ENCODE measurements at regions not wholly inside any gene's neighbourhood (a gene's known extent, or its start where the extent isn't known, plus 50 kb on each side); places are given as distances from the start of the nearest gene placed in this dataset.

GRCh38 chr2:6394276-6394675 is 471.4 kb downstream of the CMPK2 start:
- Histone ChIP-seq H3K27me3 (ENCODE audit: insufficient read depth, low read length, poor library complexity) (no peaks in the 10 kb centered on the region), H3K79me2 (ENCODE audit: insufficient read depth, low read length) (no peaks in the 10 kb centered on the region), H2AFZ (ENCODE audit: low read depth, low read length) (no peak overlapping the region), H3K4me1 (ENCODE audit: insufficient read depth, low read length) (no peaks in the 10 kb centered on the region), H3K4me3 (ENCODE audit: low read depth in 1 of 2, low read length in 2 of 2) (no peak overlapping the region), H3K9ac (ENCODE audit: low read depth, low read length) (no peak overlapping the region), H4K20me1 (ENCODE audit: insufficient read depth, low read length) (no peaks in the 10 kb centered on the region), H3K36me3 (ENCODE audit: insufficient read depth, low read length) (no peaks in the 10 kb centered on the region), H3K9me3 (ENCODE audit: insufficient read depth, low read length, severe bottlenecking) (no peaks in the 10 kb centered on the region), H3K4me2 (ENCODE audit: insufficient read depth, low read length) (no peak overlapping the region), H3K27ac (ENCODE audit: low read length) (no peak overlapping the region)
- ATAC-seq (ENCODE audit: insufficient read depth, low read depth) = no peak
- TF ChIP-seq EZH2 (IDR thresholded peaks at IDR 0.05; ENCODE audit: borderline replicate concordance, low read depth, low read length, severe bottlenecking) (no peak), CTCF (IDR thresholded peaks at IDR 0.05; ENCODE audit: borderline replicate concordance, extremely low read depth, low read length, poor library complexity, severe bottlenecking) (no peak)
- DNase-seq = no peak

- Histone ChIP-seq H3K9me3 (ENCODE audit: insufficient read depth, low read length, severe bottlenecking) (no peaks in the 10 kb centered on the region), H3K4me3 (ENCODE audit: low read depth in 1 of 2, low read length in 2 of 2) (no peak overlapping the region), H3K79me2 (ENCODE audit: insufficient read depth, low read length) (no peaks in the 10 kb centered on the region), H2AFZ (ENCODE audit: low read depth, low read length) (no peak overlapping the region), H3K4me1 (ENCODE audit: insufficient read depth, low read length) (no peaks in the 10 kb centered on the region), H3K4me2 (ENCODE audit: insufficient read depth, low read length) (no peak overlapping the region), H3K9ac (ENCODE audit: low read depth, low read length) (no peak overlapping the region), H3K36me3 (ENCODE audit: insufficient read depth, low read length) (no peaks in the 10 kb centered on the region), H4K20me1 (ENCODE audit: insufficient read depth, low read length) (no peaks in the 10 kb centered on the region), H3K27ac (ENCODE audit: low read length) (no peak overlapping the region), H3K27me3 (ENCODE audit: insufficient read depth, low read length, poor library complexity) (no peaks in the 10 kb centered on the region)
- DNase-seq = no peak
- ATAC-seq (ENCODE audit: insufficient read depth, low read depth) = no peak
- TF ChIP-seq CTCF (IDR thresholded peaks at IDR 0.05; ENCODE audit: borderline replicate concordance, extremely low read depth, low read length, poor library complexity, severe bottlenecking) = no peak
- TF ChIP-seq EZH2 (IDR thresholded peaks at IDR 0.05; ENCODE audit: borderline replicate concordance, low read depth, low read length, severe bottlenecking) = no peak
These were observed 467.3 kb downstream of the CMPK2 start for GRCh38 chr2:6398421-6398820.

GRCh38 chr2:6401301-6401700 is 464.4 kb downstream of the CMPK2 start:
- H3K27me3 ChIP-seq (ENCODE audit: insufficient read depth, low read length, poor library complexity) = no peaks in the 10 kb centered on the region
- TF ChIP-seq CTCF (IDR thresholded peaks at IDR 0.05; ENCODE audit: borderline replicate concordance, extremely low read depth, low read length, poor library complexity, severe bottlenecking) (no peak), EZH2 (IDR thresholded peaks at IDR 0.05; ENCODE audit: borderline replicate concordance, low read depth, low read length, severe bottlenecking) (no peak)
- no peaks in the 10 kb centered on the region for H3K79me2 ChIP-seq (ENCODE audit: insufficient read depth, low read length)
- no peaks in the 10 kb centered on the region for H3K9me3 ChIP-seq (ENCODE audit: insufficient read depth, low read length, severe bottlenecking)
- H3K4me1 ChIP-seq (ENCODE audit: insufficient read depth, low read length) = no peaks in the 10 kb centered on the region
- H4K20me1 ChIP-seq (ENCODE audit: insufficient read depth, low read length) = no peaks in the 10 kb centered on the region
- no peak overlapping the region for H3K9ac ChIP-seq (ENCODE audit: low read depth, low read length)
- H3K4me3 ChIP-seq (ENCODE audit: low read depth in 1 of 2, low read length in 2 of 2) = no peak overlapping the region
- DNase-seq (no peak), ATAC-seq (ENCODE audit: insufficient read depth, low read depth) (no peak)
- no peak overlapping the region for H3K4me2 ChIP-seq (ENCODE audit: insufficient read depth, low read length)
- H2AFZ ChIP-seq (ENCODE audit: low read depth, low read length) = no peak overlapping the region
- H3K27ac ChIP-seq (ENCODE audit: low read length) = no peak overlapping the region
- no peaks in the 10 kb centered on the region for H3K36me3 ChIP-seq (ENCODE audit: insufficient read depth, low read length)

GRCh38 chr2:6408057-6408456 is 457.6 kb downstream of the CMPK2 start:
- no peak for ATAC-seq (ENCODE audit: insufficient read depth, low read depth)
- H3K79me2 ChIP-seq (ENCODE audit: insufficient read depth, low read length) = no peaks in the 10 kb centered on the region
- TF ChIP-seq CTCF (IDR thresholded peaks at IDR 0.05; ENCODE audit: borderline replicate concordance, extremely low read depth, low read length, poor library complexity, severe bottlenecking) (no peak), EZH2 (IDR thresholded peaks at IDR 0.05; ENCODE audit: borderline replicate concordance, low read depth, low read length, severe bottlenecking) (no peak)
- no peaks in the 10 kb centered on the region for H3K36me3 ChIP-seq (ENCODE audit: insufficient read depth, low read length)
- no peaks in the 10 kb centered on the region for H3K27me3 ChIP-seq (ENCODE audit: insufficient read depth, low read length, poor library complexity)
- H3K4me3 ChIP-seq (ENCODE audit: low read depth in 1 of 2, low read length in 2 of 2) = no peak overlapping the region
- no peak overlapping the region for H3K27ac ChIP-seq (ENCODE audit: low read length)
- H3K4me1 ChIP-seq (ENCODE audit: insufficient read depth, low read length) = no peaks in the 10 kb centered on the region
- H3K9ac ChIP-seq (ENCODE audit: low read depth, low read length) = no peak overlapping the region
- no peak overlapping the region for H3K4me2 ChIP-seq (ENCODE audit: insufficient read depth, low read length)
- H4K20me1 ChIP-seq (ENCODE audit: insufficient read depth, low read length) = no peaks in the 10 kb centered on the region
- H3K9me3 ChIP-seq (ENCODE audit: insufficient read depth, low read length, severe bottlenecking) = no peaks in the 10 kb centered on the region
- no peak overlapping the region for H2AFZ ChIP-seq (ENCODE audit: low read depth, low read length)
- no peak for DNase-seq
